ENCODE measurements at regions not wholly inside any gene's neighbourhood (a gene's known extent, or its start where the extent isn't known, plus 50 kb on each side); places are given as distances from the start of the nearest gene placed in this dataset.

DNA sequence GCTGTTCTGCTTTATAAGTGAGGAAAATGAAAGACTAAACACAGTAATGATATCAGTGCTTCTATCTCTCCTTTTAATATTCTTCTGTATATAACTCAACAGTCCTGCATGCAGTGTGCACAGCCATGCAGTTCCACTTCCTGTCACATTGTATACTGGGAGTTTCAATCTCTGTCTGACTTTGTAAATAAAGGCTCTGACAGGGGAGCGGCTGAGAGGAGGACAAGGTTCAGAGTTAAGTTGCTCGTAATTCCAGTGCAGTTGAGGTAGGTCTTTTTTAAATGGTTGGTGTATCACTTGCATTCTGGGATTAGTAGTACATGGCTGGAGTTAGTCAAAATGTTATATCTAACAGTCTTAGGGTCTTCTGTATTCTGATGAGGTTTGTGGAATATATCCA lies 264.5 kb downstream of the OLFM3 start:
- DNase-seq: no peak

- DNase-seq: no peak
Observed at GRCh38 chr1:101733340-101733739, 263.4 kb downstream of the OLFM3 start.

- no peak for DNase-seq
Observed at GRCh38 chr1:101738475-101738874, 258.3 kb downstream of the OLFM3 start.

GRCh38 chr1:101739146-101739545 lies 257.6 kb downstream of the OLFM3 start:
- DNase-seq: no peak

DNA sequence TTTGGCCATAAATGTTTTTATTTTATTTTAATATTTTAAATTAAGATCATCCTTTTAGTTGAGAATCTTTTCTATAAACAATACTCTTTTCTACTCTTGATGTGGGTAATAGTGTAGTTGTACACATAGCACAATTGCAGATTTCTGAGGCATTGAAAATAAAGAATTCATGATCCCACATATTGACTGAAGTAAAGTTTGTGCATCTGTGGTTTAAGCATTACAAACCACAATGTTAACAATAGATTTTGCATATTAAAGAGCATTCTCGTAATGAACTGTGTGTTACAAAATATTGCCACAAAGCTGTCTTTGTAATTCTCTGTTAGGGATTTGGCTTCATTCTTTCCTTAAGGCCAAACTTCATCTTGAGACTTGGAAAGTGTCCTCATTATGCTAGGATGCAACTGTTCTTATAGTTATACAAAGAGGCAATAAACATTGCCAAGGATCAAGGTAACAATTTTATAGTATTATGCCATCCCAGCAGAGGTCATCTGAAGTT lies 256.8 kb downstream of the OLFM3 start:
- DNase-seq: no peak

DNA sequence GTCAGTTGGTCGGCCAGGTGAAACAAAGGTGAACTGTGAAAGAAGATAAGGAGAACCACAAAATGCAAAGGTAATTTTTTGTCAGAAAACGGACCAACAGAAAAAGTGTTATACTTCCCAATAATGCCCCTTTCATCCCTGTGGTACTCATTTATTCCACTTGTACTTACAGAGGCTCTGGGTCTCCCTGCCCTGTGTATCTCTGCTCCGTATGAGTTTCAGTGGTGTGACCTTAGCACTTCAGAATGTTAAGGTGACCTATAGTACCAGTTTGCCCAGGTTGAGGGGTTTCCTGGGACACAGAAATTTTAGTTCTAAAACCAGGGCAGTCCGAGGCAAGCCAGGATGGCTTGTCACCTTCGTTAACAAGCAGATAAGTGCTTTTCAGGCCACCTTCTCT lies 254.8 kb downstream of the OLFM3 start:
- DNase-seq: no peak

- DNase-seq: no peak
Observed at GRCh38 chr1:101742509-101742908, 254.2 kb downstream of the OLFM3 start.

GRCh38 chr1:101745551-101746270 lies 251.0 kb downstream of the OLFM3 start:
- no peak for DNase-seq

DNA sequence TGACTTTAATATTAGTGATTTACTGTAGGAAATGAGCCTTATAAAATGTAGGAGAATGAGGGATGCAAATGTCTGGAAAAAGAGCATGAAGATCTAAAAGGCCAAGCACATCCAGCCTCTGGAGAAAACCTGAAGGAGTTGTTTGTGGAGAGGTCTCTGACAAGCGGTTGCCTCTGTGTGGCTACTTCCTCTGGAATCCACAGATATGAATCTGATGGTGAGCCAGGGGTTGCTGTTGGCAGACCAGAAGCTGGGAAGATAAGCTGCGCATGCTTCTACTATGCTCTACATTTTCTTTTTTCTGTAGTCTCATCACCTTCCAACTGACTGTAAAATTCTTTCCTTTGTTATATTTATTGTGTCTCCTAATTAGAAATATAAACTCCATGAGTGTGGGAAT lies 248.6 kb downstream of the OLFM3 start:
- DNase-seq: no peak

Measured in CD4-positive, alpha-beta T cell treated with Interleukin-15 for 1 hour (primary cell).